Peyer's patch (tissue), 4 donors: ENCODE measurements at regions not wholly inside any gene's neighbourhood (a gene's known extent, or its start where the extent isn't known, plus 50 kb on each side); places are given as distances from the start of the nearest gene placed in this dataset.
"Not testable (repeated sequence)": the region's sequence is repeated elsewhere in the genome, so short reads cannot be mapped to it uniquely, and the experiment has no call there.

ENCODE experiments used
- DNase-seq, 3 donors: peaks; one replicate each; pipeline ENCODE4 v3.0.0-alpha.2; 2017 to 2019
- H3K27ac ChIP-seq, 4 donors: fragments of 200-600 bp; sonication (generic); one replicate each; pipeline ENCODE4 v1.5.1; 2016 to 2019
- H3K27me3 ChIP-seq, 2 donors: fragments of 200-600 bp; sonication (generic); one replicate each; pipeline ENCODE4 v1.5.1; 2019
- H3K36me3 ChIP-seq, 3 donors: fragments of 200-600 bp; sonication (generic); one replicate each; pipeline ENCODE4 v1.5.1; 2016 to 2019
- H3K4me1 ChIP-seq, 4 donors: fragments of 200-600 bp; sonication (generic); one replicate each; pipeline ENCODE4 v1.5.1; 2016 to 2019
- H3K4me3 ChIP-seq, 4 donors: fragments of 200-600 bp; sonication (generic); 1 replicate in 3 of 4; 2 replicates in 1 of 4; pipeline ENCODE4 v1.5.1; 2016 to 2019; ENCODE audit warnings: mild to moderate bottlenecking in 1 of 4
- H3K9me3 ChIP-seq, 4 donors: fragments of 200-600 bp; sonication (generic); one replicate each; pipeline ENCODE4 v1.5.1; 2016 to 2019; ENCODE audit warnings: mild to moderate bottlenecking in 1 of 4
- POLR2A ChIP-seq, 2 donors: fragments of 450-650 bp; IDR thresholded peaks; one replicate each; pipeline ENCODE4 v1.5.1; 2017; ENCODE audit warnings: antibody characterized with exemption in 2 of 2, mild to moderate bottlenecking in 2 of 2, moderate library complexity in 2 of 2
- TF ChIP-seq, protein P1 (sequence below), 6 experiments: fragments of 450-650 bp in 4 of 6; fragments of 200-600 bp in 2 of 6; sonication (generic) in 1 of 6; IDR thresholded peaks; one replicate each; pipeline ENCODE4 v1.5.1; 2017 to 2019; ENCODE audit warnings: antibody characterized with exemption in 6 of 6, mild to moderate bottlenecking in 3 of 6, moderate library complexity in 1 of 6

GRCh38 chr4:155582041-155582440 is 84.6 kb upstream of the GUCY1A1 start:
- Histone ChIP-seq H3K27me3 (no peaks in the 10 kb centered on the region), H3K27ac (no peak overlapping the region), H3K36me3 (no peaks in the 10 kb centered on the region), H3K4me1 (no peaks in the 10 kb centered on the region), H3K4me3 (no peak overlapping the region), H3K9me3 (no peaks in the 10 kb centered on the region)
- no peak for DNase-seq
- TF ChIP-seq POLR2A (IDR thresholded peaks at IDR 0.05), result no peak
- TF ChIP-seq, protein P1, sequence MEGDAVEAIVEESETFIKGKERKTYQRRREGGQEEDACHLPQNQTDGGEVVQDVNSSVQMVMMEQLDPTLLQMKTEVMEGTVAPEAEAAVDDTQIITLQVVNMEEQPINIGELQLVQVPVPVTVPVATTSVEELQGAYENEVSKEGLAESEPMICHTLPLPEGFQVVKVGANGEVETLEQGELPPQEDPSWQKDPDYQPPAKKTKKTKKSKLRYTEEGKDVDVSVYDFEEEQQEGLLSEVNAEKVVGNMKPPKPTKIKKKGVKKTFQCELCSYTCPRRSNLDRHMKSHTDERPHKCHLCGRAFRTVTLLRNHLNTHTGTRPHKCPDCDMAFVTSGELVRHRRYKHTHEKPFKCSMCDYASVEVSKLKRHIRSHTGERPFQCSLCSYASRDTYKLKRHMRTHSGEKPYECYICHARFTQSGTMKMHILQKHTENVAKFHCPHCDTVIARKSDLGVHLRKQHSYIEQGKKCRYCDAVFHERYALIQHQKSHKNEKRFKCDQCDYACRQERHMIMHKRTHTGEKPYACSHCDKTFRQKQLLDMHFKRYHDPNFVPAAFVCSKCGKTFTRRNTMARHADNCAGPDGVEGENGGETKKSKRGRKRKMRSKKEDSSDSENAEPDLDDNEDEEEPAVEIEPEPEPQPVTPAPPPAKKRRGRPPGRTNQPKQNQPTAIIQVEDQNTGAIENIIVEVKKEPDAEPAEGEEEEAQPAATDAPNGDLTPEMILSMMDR (IDR thresholded peaks at IDR 0.05), result no peak

DNA sequence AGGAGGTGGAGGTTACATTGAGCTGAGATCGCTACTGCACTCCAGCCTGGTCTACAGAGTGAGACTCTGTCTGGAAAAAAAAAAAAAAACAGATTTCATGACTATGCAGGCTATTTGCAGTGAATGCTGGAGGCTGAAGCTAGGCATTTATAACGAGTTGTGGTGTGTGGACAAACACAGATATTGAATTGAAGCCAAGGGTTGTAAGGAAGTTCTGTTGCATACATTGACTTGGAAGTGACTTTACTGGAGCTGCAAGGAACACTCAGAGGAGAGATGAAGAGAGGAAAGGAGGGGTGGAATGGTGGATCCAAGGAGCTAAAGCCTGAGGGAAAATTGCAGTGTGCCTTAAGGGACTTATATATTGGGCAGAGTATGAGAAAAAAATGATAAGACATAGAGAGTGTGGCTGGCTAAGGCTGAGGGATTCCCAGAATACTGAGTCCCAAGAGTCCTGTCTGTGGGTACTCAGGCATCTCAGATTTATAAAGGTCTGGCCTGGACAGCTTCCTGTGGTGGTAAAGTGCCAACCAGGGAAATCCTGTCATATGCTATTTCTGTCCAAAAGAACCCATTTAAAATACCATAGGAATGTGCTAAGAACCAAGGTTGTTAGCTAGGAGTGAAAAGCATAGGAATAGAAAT is 87.8 kb upstream of the GUCY1A1 start:
- Histone ChIP-seq H3K4me3 (no peak overlapping the region), H3K27me3 (no peaks in the 10 kb centered on the region), H3K9me3 (no peaks in the 10 kb centered on the region), H3K27ac (no peak overlapping the region), H3K4me1 (no peaks in the 10 kb centered on the region), H3K36me3 (no peaks in the 10 kb centered on the region)
- no peak for DNase-seq
- no peak for TF ChIP-seq POLR2A (IDR thresholded peaks at IDR 0.05)
- TF ChIP-seq, protein P1 (IDR thresholded peaks at IDR 0.05), result no peak

- H3K9me3 ChIP-seq, result no peaks in the 10 kb centered on the region
These were observed 88.4 kb upstream of the GUCY1A1 start for GRCh38 chr4:155578219-155578618.

GRCh38 chr4:155574329-155574728 is 92.3 kb upstream of the GUCY1A1 start:
- not testable (repeated sequence) for DNase-seq, H3K4me3 ChIP-seq, H3K36me3 ChIP-seq, H3K27ac ChIP-seq, H3K9me3 ChIP-seq, H3K27me3 ChIP-seq, H3K4me1 ChIP-seq

More at GRCh38 chr4:155578219-155578618, 88.4 kb upstream of the GUCY1A1 start:
- no peak for TF ChIP-seq POLR2A (IDR thresholded peaks at IDR 0.05)
- TF ChIP-seq, protein P1 (IDR thresholded peaks at IDR 0.05), result no peak
- no peak overlapping the region for H3K4me3 ChIP-seq
- no peak overlapping the region for H3K27ac ChIP-seq
- H3K4me1 ChIP-seq, result no peaks in the 10 kb centered on the region
- H3K36me3 ChIP-seq, result no peaks in the 10 kb centered on the region
- H3K27me3 ChIP-seq, result no peaks in the 10 kb centered on the region
- no peak for DNase-seq

DNA sequence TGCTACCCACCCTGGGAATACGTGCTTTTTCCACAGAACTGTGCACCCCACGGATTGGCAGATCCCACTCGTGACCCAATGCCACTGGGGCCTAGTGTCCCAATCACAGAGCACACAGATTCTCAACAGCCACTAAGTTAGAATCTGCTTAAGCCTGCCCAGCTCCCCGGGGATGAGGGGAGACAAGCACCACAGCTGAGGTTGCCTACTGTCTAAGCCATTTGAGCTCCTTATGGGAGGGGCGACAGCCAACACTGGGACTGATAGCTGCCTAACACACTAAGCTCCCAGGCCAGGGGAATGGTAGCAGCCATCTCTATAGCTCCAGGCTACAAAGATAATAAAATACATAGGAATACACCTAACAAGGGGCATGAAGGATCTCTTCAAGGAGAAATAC is 93.5 kb upstream of the GUCY1A1 start:
- no peaks in the 10 kb centered on the region for H3K27me3 ChIP-seq
- H3K27ac ChIP-seq, result no peak overlapping the region
- H3K36me3 ChIP-seq, result no peaks in the 10 kb centered on the region
- H3K4me1 ChIP-seq, result no peaks in the 10 kb centered on the region
- H3K4me3 ChIP-seq, result no peak overlapping the region
- TF ChIP-seq, protein P1 (IDR thresholded peaks at IDR 0.05), result no peak
- no peak for TF ChIP-seq POLR2A (IDR thresholded peaks at IDR 0.05)
- no peaks in the 10 kb centered on the region for H3K9me3 ChIP-seq
- DNase-seq, result no peak

- no peak for DNase-seq
- no peaks in the 10 kb centered on the region for H3K36me3 ChIP-seq
- no peak overlapping the region for H3K27ac ChIP-seq
- H3K4me1 ChIP-seq, result no peaks in the 10 kb centered on the region
- no peaks in the 10 kb centered on the region for H3K9me3 ChIP-seq
- no peaks in the 10 kb centered on the region for H3K27me3 ChIP-seq
- no peak overlapping the region for H3K4me3 ChIP-seq
- TF ChIP-seq, protein P1 (IDR thresholded peaks at IDR 0.05), result no peak
- TF ChIP-seq POLR2A (IDR thresholded peaks at IDR 0.05), result no peak
These were observed 94.4 kb upstream of the GUCY1A1 start for GRCh38 chr4:155572106-155572703.
